HCT116 (cell line): ENCODE measurements at regions not wholly inside any gene's neighbourhood (a gene's known extent, or its start where the extent isn't known, plus 50 kb on each side); places are given as distances from the start of the nearest gene placed in this dataset.

ENCODE experiments used
- CEBPB ChIP-seq: IDR thresholded peaks from 2 replicates; pipeline ENCODE4 v1.6.1; 2012; ENCODE audit warnings: low read depth
- EGR1 ChIP-seq: IDR thresholded peaks from 2 replicates; pipeline ENCODE4 v1.6.1; 2012; ENCODE audit warnings: low read depth
- POLR2A ChIP-seq: IDR thresholded peaks from 2 replicates; pipeline ENCODE4 v1.7.0; 2011; ENCODE audit warnings: borderline replicate concordance; ENCODE audit not compliant: insufficient read depth, insufficient read length; ENCODE audit errors: extremely low read depth
- POLR2AphosphoS5 ChIP-seq: IDR thresholded peaks from 2 replicates; pipeline ENCODE4 v1.6.1; 2011; ENCODE audit warnings: mild to moderate bottlenecking, low read depth, low read length, moderate library complexity
- YY1 ChIP-seq: IDR thresholded peaks from 2 replicates; pipeline ENCODE4 v1.6.1; 2011; ENCODE audit warnings: low read length, low read depth, moderate library complexity, mild to moderate bottlenecking; ENCODE audit not compliant: insufficient replicate concordance; ENCODE audit errors: extremely low read depth
- TF ChIP-seq, protein P1 (sequence below), 3 experiments: fragments of 200-600 bp in 1 of 3; sonication (generic) in 1 of 3; IDR thresholded peaks in 2 of 3; conservative IDR thresholded peaks in 1 of 3; 2 replicates each; pipeline ENCODE4 v1.5.1; 2012 to 2017; ENCODE audit warnings: low read depth in 2 of 3, low read length in 2 of 3, antibody characterized with exemption in 1 of 3, borderline replicate concordance in 1 of 3, control low read depth in 1 of 3, mild to moderate bottlenecking in 1 of 3, mixed read lengths in 1 of 3, mixed run types in 1 of 3, moderate library complexity in 1 of 3; ENCODE audit not compliant: insufficient read depth in 1 of 3
- TF ChIP-seq, protein P2 (sequence below): IDR thresholded peaks from 2 replicates; pipeline ENCODE4 v1.6.1; 2012
- TF ChIP-seq, protein P3 (sequence below): IDR thresholded peaks from 2 replicates; pipeline ENCODE4 v1.6.1; 2012
- TF ChIP-seq, protein P4 (sequence below): IDR thresholded peaks from 2 replicates; pipeline ENCODE4 v1.6.1; 2012; ENCODE audit warnings: low read depth

DNA sequence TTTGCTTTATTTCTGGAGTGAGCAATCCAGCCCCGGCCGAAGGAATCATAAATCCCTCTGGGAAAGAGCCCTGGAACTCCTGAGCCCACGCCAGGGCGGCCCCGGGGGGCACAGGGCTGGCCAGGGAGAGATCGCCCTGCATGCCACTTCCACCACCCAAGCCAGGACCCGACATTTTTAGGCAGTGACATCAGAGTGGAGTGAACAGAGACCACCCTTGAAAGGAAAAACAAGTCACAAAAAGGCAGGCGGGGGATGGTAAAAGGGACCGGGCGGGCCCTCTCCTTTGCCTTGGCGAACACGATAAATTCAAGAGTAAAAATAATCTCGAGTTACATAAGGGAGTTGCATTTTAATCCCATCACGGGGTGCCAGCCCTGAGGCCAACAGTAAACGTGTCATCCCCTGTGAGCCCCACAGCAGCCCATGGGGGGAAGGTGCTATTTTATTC lies 284.1 kb downstream of the C16orf95 start:
- TF ChIP-seq POLR2A (no peak), POLR2AphosphoS5 (no peak), CEBPB (no peak), YY1 (no peak), EGR1 (no peak)
- TF ChIP-seq, protein P1, sequence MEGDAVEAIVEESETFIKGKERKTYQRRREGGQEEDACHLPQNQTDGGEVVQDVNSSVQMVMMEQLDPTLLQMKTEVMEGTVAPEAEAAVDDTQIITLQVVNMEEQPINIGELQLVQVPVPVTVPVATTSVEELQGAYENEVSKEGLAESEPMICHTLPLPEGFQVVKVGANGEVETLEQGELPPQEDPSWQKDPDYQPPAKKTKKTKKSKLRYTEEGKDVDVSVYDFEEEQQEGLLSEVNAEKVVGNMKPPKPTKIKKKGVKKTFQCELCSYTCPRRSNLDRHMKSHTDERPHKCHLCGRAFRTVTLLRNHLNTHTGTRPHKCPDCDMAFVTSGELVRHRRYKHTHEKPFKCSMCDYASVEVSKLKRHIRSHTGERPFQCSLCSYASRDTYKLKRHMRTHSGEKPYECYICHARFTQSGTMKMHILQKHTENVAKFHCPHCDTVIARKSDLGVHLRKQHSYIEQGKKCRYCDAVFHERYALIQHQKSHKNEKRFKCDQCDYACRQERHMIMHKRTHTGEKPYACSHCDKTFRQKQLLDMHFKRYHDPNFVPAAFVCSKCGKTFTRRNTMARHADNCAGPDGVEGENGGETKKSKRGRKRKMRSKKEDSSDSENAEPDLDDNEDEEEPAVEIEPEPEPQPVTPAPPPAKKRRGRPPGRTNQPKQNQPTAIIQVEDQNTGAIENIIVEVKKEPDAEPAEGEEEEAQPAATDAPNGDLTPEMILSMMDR (IDR thresholded peaks at IDR 0.05 in 2 of 3, conservative IDR thresholded peaks at IDR 0.05 in 1 of 3; ENCODE audit: borderline replicate concordance in 1 of 3, insufficient read depth in 1 of 3, low read depth in 2 of 3, low read length in 2 of 3): no peak
- TF ChIP-seq, protein P2, sequence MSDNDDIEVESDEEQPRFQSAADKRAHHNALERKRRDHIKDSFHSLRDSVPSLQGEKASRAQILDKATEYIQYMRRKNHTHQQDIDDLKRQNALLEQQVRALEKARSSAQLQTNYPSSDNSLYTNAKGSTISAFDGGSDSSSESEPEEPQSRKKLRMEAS: no peak
- TF ChIP-seq, protein P3, sequence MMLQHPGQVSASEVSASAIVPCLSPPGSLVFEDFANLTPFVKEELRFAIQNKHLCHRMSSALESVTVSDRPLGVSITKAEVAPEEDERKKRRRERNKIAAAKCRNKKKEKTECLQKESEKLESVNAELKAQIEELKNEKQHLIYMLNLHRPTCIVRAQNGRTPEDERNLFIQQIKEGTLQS: no peak
- TF ChIP-seq, protein P4, sequence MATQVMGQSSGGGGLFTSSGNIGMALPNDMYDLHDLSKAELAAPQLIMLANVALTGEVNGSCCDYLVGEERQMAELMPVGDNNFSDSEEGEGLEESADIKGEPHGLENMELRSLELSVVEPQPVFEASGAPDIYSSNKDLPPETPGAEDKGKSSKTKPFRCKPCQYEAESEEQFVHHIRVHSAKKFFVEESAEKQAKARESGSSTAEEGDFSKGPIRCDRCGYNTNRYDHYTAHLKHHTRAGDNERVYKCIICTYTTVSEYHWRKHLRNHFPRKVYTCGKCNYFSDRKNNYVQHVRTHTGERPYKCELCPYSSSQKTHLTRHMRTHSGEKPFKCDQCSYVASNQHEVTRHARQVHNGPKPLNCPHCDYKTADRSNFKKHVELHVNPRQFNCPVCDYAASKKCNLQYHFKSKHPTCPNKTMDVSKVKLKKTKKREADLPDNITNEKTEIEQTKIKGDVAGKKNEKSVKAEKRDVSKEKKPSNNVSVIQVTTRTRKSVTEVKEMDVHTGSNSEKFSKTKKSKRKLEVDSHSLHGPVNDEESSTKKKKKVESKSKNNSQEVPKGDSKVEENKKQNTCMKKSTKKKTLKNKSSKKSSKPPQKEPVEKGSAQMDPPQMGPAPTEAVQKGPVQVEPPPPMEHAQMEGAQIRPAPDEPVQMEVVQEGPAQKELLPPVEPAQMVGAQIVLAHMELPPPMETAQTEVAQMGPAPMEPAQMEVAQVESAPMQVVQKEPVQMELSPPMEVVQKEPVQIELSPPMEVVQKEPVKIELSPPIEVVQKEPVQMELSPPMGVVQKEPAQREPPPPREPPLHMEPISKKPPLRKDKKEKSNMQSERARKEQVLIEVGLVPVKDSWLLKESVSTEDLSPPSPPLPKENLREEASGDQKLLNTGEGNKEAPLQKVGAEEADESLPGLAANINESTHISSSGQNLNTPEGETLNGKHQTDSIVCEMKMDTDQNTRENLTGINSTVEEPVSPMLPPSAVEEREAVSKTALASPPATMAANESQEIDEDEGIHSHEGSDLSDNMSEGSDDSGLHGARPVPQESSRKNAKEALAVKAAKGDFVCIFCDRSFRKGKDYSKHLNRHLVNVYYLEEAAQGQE: no peak
